Erythroblast (primary cell): ENCODE measurements at regions not wholly inside any gene's neighbourhood (a gene's known extent, or its start where the extent isn't known, plus 50 kb on each side); places are given as distances from the start of the nearest gene placed in this dataset.
"Not testable (repeated sequence)": the region's sequence is repeated elsewhere in the genome, so short reads cannot be mapped to it uniquely, and the experiment has no call there.

Source experiments
- DNase-seq, 2 experiments: peaks; one replicate each; lab custom pipeline; 2025; lab: John Stamatoyannopoulos, UW
- GATA1 ChIP-seq: IDR thresholded peaks from 2 replicates; pipeline ENCODE4 v1.6.1; 2011; ENCODE audit warnings: low read depth, mild to moderate bottlenecking, control low read depth, low read length, moderate library complexity
- POLR2A ChIP-seq: IDR thresholded peaks from 2 replicates; pipeline ENCODE4 v1.6.1; 2011; ENCODE audit warnings: mild to moderate bottlenecking, low read length

GRCh38 chr6:164807125-164807524 is 502.3 kb downstream of the C6orf118 start:
- no peak for DNase-seq
- no peak for TF ChIP-seq GATA1
- no peak for TF ChIP-seq POLR2A

- DNase-seq: no peak
- TF ChIP-seq GATA1: no peak
- no peak for TF ChIP-seq POLR2A
Measured at GRCh38 chr6:164795056-164795815, 514.2 kb downstream of the C6orf118 start.

- TF ChIP-seq GATA1 (no peak), POLR2A (no peak)
- no peak for DNase-seq
Measured at GRCh38 chr6:164792666-164793065, 516.7 kb downstream of the C6orf118 start.

- DNase-seq: no peak
- TF ChIP-seq GATA1: no peak
Measured at GRCh38 chr6:164791498-164791897, 517.9 kb downstream of the C6orf118 start.

- no peak for DNase-seq
- no peak for TF ChIP-seq POLR2A
- TF ChIP-seq GATA1: no peak
Measured at GRCh38 chr6:164763788-164764187, 545.6 kb downstream of the C6orf118 start.

GRCh38 chr6:164757451-164757850 is 552.0 kb downstream of the C6orf118 start:
- no peak for DNase-seq
- no peak for TF ChIP-seq POLR2A
- TF ChIP-seq GATA1: no peak

- DNase-seq: no peak
- TF ChIP-seq POLR2A: no peak
- TF ChIP-seq GATA1: no peak
Measured at GRCh38 chr6:164756723-164757122, 552.7 kb downstream of the C6orf118 start.

GRCh38 chr6:164756142-164756541 is 553.3 kb downstream of the C6orf118 start:
- DNase-seq: no peak
- TF ChIP-seq POLR2A (no peak), GATA1 (no peak)

GRCh38 chr6:164753517-164753916 is 555.9 kb downstream of the C6orf118 start:
- DNase-seq: no peak
- TF ChIP-seq GATA1 (no peak), POLR2A (no peak)

- no peak for DNase-seq
Measured at GRCh38 chr6:164751395-164751794, 558.0 kb downstream of the C6orf118 start.

GRCh38 chr6:164750128-164750527 is 559.3 kb downstream of the C6orf118 start:
- TF ChIP-seq GATA1 (no peak), POLR2A (no peak)
- no peak for DNase-seq

More at GRCh38 chr6:164751395-164751794, 558.0 kb downstream of the C6orf118 start:
- TF ChIP-seq GATA1 (no peak), POLR2A (no peak)

- DNase-seq: no peak
- TF ChIP-seq GATA1: no peak
- TF ChIP-seq POLR2A: no peak
Measured at GRCh38 chr6:164749221-164750064, 560.0 kb downstream of the C6orf118 start.

- TF ChIP-seq GATA1 (no peak), POLR2A (no peak)
- no peak for DNase-seq
Measured at GRCh38 chr6:164744301-164744700, 565.1 kb downstream of the C6orf118 start.

GRCh38 chr6:164741938-164742451 is 567.4 kb downstream of the C6orf118 start:
- no peak for DNase-seq
- no peak for TF ChIP-seq GATA1
- TF ChIP-seq POLR2A: no peak

GRCh38 chr6:164736090-164736489 is 573.3 kb downstream of the C6orf118 start:
- not testable (repeated sequence) for DNase-seq
